CD4-positive, CD25-positive, alpha-beta regulatory T cell (primary cell): ENCODE measurements at regions not wholly inside any gene's neighbourhood (a gene's known extent, or its start where the extent isn't known, plus 50 kb on each side); places are given as distances from the start of the nearest gene placed in this dataset.

Experiments
- ATAC-seq, 2 donors: fragments of 150-1000 bp; cut with Tn5 transposase; one replicate each; pipeline ENCODE4 v1.10.0; 2021; ENCODE audit warnings: low read depth in 2 of 2, moderate number of reproducible peaks in 2 of 2, moderate library complexity in 1 of 2
- DNase-seq, 3 donors: peaks; one replicate each; pipeline versions ENCODE4 v3.0.0 to v3.0.0-alpha.2; 2012 to 2022; ENCODE audit warnings: mixed read lengths in 1 of 3
- H3K27ac ChIP-seq: one replicate; pipeline ENCODE4 v1.7.0; 2013; ENCODE audit warnings: mild to moderate bottlenecking, low read length; ENCODE audit not compliant: insufficient read depth, poor library complexity, severe bottlenecking
- H3K27me3 ChIP-seq: one replicate; pipeline ENCODE4 v1.7.0; 2013; ENCODE audit warnings: low read length; ENCODE audit not compliant: control insufficient read depth, insufficient read depth
- H3K36me3 ChIP-seq: one replicate; pipeline ENCODE4 v1.7.0; 2013; ENCODE audit warnings: mild to moderate bottlenecking, low read length, moderate library complexity; ENCODE audit not compliant: control insufficient read depth, insufficient read depth
- H3K4me1 ChIP-seq: 2 replicates; pipeline ENCODE4 v1.7.0; 2013; ENCODE audit warnings: mild to moderate bottlenecking, low read length; ENCODE audit not compliant: insufficient read depth, control insufficient read depth, poor library complexity, severe bottlenecking
- H3K4me3 ChIP-seq: one replicate; pipeline ENCODE4 v1.7.0; 2013; ENCODE audit warnings: low read depth, mild to moderate bottlenecking, low read length, moderate library complexity
- H3K9me3 ChIP-seq, 2 experiments: 1 replicate in 1 of 2; 2 replicates in 1 of 2; pipeline ENCODE4 v1.7.0; 2013; ENCODE audit warnings: low read length in 2 of 2, mild to moderate bottlenecking in 1 of 2, moderate library complexity in 1 of 2; ENCODE audit not compliant: control insufficient read depth in 2 of 2
- H3K27ac Mint-ChIP-seq, 3 donors: one replicate each; pipeline ENCODE4 v1.8.0; 2020 to 2022; ENCODE audit warnings: mild to moderate bottlenecking in 3 of 3, mixed read lengths in 3 of 3, moderate library complexity in 2 of 3
- H3K27me3 Mint-ChIP-seq: one replicate; pipeline ENCODE4 v1.8.0; 2022; ENCODE audit warnings: mild to moderate bottlenecking, mixed read lengths
- H3K36me3 Mint-ChIP-seq: one replicate; pipeline ENCODE4 v1.8.0; 2020; ENCODE audit warnings: mixed read lengths
- H3K4me1 Mint-ChIP-seq, 4 donors: one replicate each; pipeline ENCODE4 v1.8.0; 2020 to 2022; ENCODE audit warnings: mixed read lengths in 4 of 4, mild to moderate bottlenecking in 1 of 4
- H3K4me3 Mint-ChIP-seq, 4 donors: one replicate each; pipeline ENCODE4 v1.8.0; 2020 to 2022; ENCODE audit warnings: mild to moderate bottlenecking in 4 of 4, mixed read lengths in 4 of 4, moderate library complexity in 3 of 4
- H3K9me3 Mint-ChIP-seq, 7 donors: one replicate each; pipeline ENCODE4 v1.8.0; 2020 to 2022; ENCODE audit warnings: mixed read lengths in 7 of 7, mild to moderate bottlenecking in 3 of 7, moderate library complexity in 2 of 7

DNA sequence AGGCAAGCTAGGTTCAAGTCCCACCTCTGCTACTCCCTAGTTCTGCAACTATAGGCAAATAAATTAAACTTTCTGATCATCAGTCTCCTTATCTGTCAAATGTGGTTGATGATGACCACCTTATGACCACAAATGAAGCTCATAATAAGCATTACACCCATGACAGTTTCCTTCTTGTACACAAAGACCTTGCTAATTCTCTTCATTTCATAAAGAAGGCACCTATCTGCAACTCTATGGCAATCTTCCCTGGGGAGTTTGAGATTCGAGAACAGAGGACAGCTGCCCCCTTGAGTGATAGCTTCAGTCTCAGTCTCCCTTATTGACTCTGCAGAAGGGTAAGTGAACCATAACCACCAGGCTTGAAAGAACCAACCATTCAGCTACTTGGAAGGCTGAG lies 503.1 kb upstream of the DAB1 start:
- ATAC-seq (no peak), DNase-seq (no peak)
- Histone ChIP-seq H3K27me3 (no peaks in the 10 kb centered on the region), H3K4me3 (no peak overlapping the region), H3K36me3 (no peaks in the 10 kb centered on the region), H3K27ac (no peak overlapping the region), H3K9me3 (no peaks in the 10 kb centered on the region), H3K4me1 (no peaks in the 10 kb centered on the region)
- Mint-ChIP-seq H3K4me3 (no peak overlapping the region), H3K9me3 (peaks cover 0 to 2% (median 0%) of the 10 kb centered on the region in 7 donors), H3K4me1 (no peaks in the 10 kb centered on the region), H3K27me3 (no peaks in the 10 kb centered on the region), H3K36me3 (no peaks in the 10 kb centered on the region), H3K27ac (no peak overlapping the region)

DNA sequence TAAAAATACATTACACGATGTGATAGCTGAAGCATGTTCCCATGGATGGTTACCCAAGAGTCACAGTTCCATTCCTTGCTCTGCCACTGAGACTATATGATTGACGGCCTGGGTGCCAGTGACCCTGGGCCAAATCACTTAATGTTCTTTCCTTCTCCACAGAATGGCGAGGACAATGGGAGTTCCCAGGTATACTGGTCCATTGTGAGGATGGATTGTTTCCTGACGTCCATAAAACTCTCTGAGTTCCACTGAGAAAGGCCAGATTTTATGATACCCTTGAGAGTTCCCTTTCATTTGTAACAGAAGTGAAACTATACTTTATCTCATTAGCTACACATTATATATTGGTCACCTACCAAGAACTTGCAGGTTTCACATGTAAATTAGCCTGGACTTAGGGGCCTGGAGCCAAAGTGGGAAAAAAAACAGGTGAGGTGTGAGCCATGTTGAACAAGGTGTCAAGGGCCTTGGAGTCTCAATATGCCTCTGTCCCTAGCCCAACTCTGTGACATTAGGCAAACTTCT lies 502.2 kb upstream of the DAB1 start:
- Histone ChIP-seq H3K27ac (no peak overlapping the region), H3K4me3 (no peak overlapping the region), H3K36me3 (no peaks in the 10 kb centered on the region), H3K27me3 (no peaks in the 10 kb centered on the region), H3K9me3 (no peaks in the 10 kb centered on the region), H3K4me1 (no peaks in the 10 kb centered on the region)
- Mint-ChIP-seq H3K9me3 (peaks cover 0 to 4% (median 0%) of the 10 kb centered on the region in 7 donors), H3K36me3 (no peaks in the 10 kb centered on the region), H3K27me3 (no peaks in the 10 kb centered on the region), H3K27ac (no peak overlapping the region), H3K4me3 (no peak overlapping the region), H3K4me1 (no peaks in the 10 kb centered on the region)
- ATAC-seq = no peak
- DNase-seq = no peak

DNA sequence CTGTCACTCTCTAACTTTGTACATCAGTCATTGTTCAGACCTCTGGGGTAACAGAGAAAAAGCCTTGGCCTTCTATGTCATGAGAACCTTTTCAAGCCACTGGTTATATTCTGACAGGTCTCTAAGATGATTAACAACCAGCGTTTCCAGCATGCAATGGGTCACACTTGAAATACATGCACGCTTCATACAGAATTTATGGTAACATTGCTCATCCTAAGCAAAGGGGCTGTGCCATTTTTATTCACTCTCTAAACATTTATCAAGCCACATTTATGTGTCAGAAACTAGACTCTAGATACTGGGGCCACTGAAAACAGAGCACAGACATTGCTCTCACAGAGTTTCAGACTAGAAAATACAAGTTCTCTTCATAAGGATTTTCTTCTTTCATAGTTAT lies 501.4 kb upstream of the DAB1 start:
- Histone ChIP-seq H3K27ac (no peak overlapping the region), H3K9me3 (no peaks in the 10 kb centered on the region), H3K4me1 (no peaks in the 10 kb centered on the region), H3K4me3 (no peak overlapping the region), H3K36me3 (no peaks in the 10 kb centered on the region), H3K27me3 (no peaks in the 10 kb centered on the region)
- Mint-ChIP-seq H3K4me3 (no peak overlapping the region), H3K27ac (no peak overlapping the region), H3K4me1 (no peaks in the 10 kb centered on the region), H3K9me3 (peaks cover 0 to 4% (median 0%) of the 10 kb centered on the region in 7 donors), H3K36me3 (no peaks in the 10 kb centered on the region), H3K27me3 (no peaks in the 10 kb centered on the region)
- DNase-seq (no peak), ATAC-seq (no peak)

DNA sequence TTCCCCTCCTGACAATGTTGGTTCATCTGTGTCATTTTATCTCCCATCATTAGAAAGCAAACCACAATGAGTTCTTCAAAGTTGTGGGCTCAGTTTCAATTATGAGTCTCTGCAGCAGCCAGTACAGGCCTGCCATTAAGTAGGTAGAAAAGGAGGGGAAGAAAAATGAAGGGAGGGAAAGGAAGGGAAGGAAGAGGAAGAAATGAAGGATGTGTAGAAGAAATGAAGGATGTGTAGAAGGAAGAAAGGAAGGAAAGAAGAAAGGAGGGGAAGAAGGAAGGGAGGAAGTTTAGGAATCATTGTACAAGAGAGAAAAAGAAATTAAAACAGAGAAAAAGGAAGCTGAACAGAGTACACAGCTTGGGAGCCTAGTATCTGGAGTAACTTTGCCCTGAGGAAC lies 498.3 kb upstream of the DAB1 start:
- H3K4me3 Mint-ChIP-seq = no peak overlapping the region
- no peak for ATAC-seq
- no peaks in the 10 kb centered on the region for H3K27me3 ChIP-seq
- H3K36me3 ChIP-seq = no peaks in the 10 kb centered on the region
- no peak for DNase-seq
- H3K27me3 Mint-ChIP-seq = no peaks in the 10 kb centered on the region
- no peaks in the 10 kb centered on the region for H3K36me3 Mint-ChIP-seq
- H3K4me1 Mint-ChIP-seq = no peaks in the 10 kb centered on the region
- H3K27ac Mint-ChIP-seq = no peak overlapping the region
- H3K9me3 ChIP-seq = no peaks in the 10 kb centered on the region
- H3K4me3 ChIP-seq = no peak overlapping the region
- no peaks in the 10 kb centered on the region for H3K4me1 ChIP-seq
- H3K9me3 Mint-ChIP-seq = peaks cover 0 to 4% (median 0%) of the 10 kb centered on the region in 7 donors
- no peak overlapping the region for H3K27ac ChIP-seq

DNA sequence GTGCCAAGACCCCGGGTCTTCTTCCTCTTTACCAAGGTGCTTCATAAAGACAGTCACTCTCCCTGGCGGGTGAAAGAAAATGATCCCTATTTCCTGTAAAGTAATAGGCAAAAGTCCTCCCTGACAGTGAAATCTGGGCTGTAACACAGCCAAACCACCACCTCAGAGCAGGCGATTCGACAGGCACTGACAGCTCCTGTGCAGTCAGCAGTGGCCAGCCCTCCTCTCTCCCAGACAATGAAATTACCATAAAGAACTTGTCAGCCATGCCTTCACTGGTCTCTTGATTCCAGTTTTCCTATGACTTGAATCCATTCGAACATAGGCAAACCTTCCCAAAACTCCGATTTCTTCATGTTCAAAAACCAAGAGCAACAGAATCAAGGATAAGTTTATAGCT lies 492.2 kb upstream of the DAB1 start:
- Mint-ChIP-seq H3K4me1 (no peaks in the 10 kb centered on the region), H3K9me3 (peaks cover 0 to 4% (median 0%) of the 10 kb centered on the region in 7 donors), H3K36me3 (no peaks in the 10 kb centered on the region), H3K4me3 (no peak overlapping the region), H3K27ac (no peak overlapping the region), H3K27me3 (no peaks in the 10 kb centered on the region)
- H3K27ac ChIP-seq = no peak overlapping the region
- H3K36me3 ChIP-seq = no peaks in the 10 kb centered on the region
- no peak overlapping the region for H3K4me3 ChIP-seq
- ATAC-seq (no peak), DNase-seq (no peak)
- no peaks in the 10 kb centered on the region for H3K27me3 ChIP-seq
- H3K4me1 ChIP-seq = no peaks in the 10 kb centered on the region
- H3K9me3 ChIP-seq = no peaks in the 10 kb centered on the region

DNA sequence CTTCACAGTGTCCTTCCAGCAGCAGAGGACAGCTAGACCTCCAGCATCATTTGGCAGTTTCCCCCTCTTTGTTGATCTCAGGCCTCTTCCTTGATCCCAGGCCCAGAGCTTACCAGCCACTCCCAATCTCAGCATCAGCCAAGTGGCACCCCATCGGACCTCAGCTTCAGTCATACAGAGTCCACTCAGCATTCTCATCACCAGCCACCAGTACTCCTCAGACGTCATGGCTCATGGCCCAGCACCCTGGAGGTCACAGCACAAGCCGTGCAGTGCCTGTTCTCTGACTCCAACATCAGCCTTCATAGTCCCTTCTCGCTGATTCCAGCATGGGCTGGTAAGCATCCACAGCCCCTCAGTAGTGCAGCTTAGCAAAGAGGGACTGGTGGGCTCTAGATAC lies 487.6 kb upstream of the DAB1 start:
- Histone ChIP-seq H3K27ac (no peak overlapping the region), H3K9me3 (no peaks in the 10 kb centered on the region), H3K4me3 (no peak overlapping the region), H3K27me3 (no peaks in the 10 kb centered on the region), H3K4me1 (no peaks in the 10 kb centered on the region), H3K36me3 (no peaks in the 10 kb centered on the region)
- DNase-seq (no peak), ATAC-seq (no peak)
- Mint-ChIP-seq H3K27ac (no peak overlapping the region), H3K4me3 (no peak overlapping the region), H3K9me3 (peaks cover 0 to 4% (median 0%) of the 10 kb centered on the region in 7 donors), H3K4me1 (no peaks in the 10 kb centered on the region), H3K36me3 (no peaks in the 10 kb centered on the region), H3K27me3 (no peaks in the 10 kb centered on the region)

DNA sequence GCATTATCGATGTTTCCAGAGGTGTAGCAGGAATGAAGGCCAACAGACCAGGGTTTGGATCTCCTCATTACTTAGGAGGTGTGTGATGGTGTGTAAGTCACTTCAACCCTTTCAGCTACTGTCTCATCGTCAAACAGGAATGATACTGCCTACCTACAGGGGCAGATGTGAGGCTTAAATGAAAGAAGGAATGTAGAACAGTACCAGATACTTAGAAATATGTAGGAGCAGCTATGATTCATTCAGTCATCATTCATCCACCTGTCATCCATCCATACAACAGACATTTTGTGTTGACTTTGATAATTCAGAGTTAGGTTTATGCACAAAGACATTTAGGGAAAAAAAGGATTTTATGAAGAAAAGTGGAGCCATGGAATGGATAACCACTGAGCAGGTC lies 486.9 kb upstream of the DAB1 start:
- H3K4me3 Mint-ChIP-seq = no peak overlapping the region
- no peak overlapping the region for H3K4me3 ChIP-seq
- no peaks in the 10 kb centered on the region for H3K36me3 ChIP-seq
- no peaks in the 10 kb centered on the region for H3K4me1 Mint-ChIP-seq
- no peaks in the 10 kb centered on the region for H3K36me3 Mint-ChIP-seq
- H3K27me3 ChIP-seq = no peaks in the 10 kb centered on the region
- no peaks in the 10 kb centered on the region for H3K9me3 ChIP-seq
- peaks cover 0 to 4% (median 0%) of the 10 kb centered on the region in 7 donors for H3K9me3 Mint-ChIP-seq
- no peaks in the 10 kb centered on the region for H3K27me3 Mint-ChIP-seq
- H3K27ac Mint-ChIP-seq = no peak overlapping the region
- DNase-seq = no peak
- H3K4me1 ChIP-seq = no peaks in the 10 kb centered on the region
- H3K27ac ChIP-seq = no peak overlapping the region
- no peak for ATAC-seq

DNA sequence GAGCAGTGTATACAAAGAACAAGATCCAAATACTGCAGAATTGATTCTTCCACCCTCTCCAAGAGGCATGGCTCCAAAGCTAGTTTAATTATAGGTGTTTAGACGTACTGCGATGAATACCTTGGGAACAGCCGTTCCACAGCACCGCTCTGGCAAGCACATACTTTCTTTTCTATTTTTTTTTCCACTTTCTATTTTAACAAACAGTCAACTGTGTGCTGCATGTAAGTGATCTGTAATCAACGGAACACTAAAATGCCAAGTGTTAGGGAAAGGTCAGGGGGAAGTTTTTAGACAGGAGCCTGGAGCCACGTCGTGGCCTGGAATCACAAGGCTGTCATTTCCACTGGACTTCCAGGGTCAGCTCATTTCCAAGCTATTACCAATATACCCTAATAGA lies 486.4 kb upstream of the DAB1 start:
- no peaks in the 10 kb centered on the region for H3K27me3 ChIP-seq
- H3K4me1 ChIP-seq = no peaks in the 10 kb centered on the region
- H3K4me1 Mint-ChIP-seq = no peaks in the 10 kb centered on the region
- no peak overlapping the region for H3K4me3 Mint-ChIP-seq
- no peaks in the 10 kb centered on the region for H3K36me3 Mint-ChIP-seq
- no peaks in the 10 kb centered on the region for H3K36me3 ChIP-seq
- no peak overlapping the region for H3K4me3 ChIP-seq
- ATAC-seq = no peak
- no peak for DNase-seq
- no peak overlapping the region for H3K27ac Mint-ChIP-seq
- H3K27me3 Mint-ChIP-seq = no peaks in the 10 kb centered on the region
- H3K9me3 ChIP-seq = no peaks in the 10 kb centered on the region
- no peak overlapping the region for H3K27ac ChIP-seq
- H3K9me3 Mint-ChIP-seq = peaks cover 0 to 4% (median 0%) of the 10 kb centered on the region in 7 donors
